Fibroblast of villous mesenchyme (primary cell): ENCODE measurements at regions not wholly inside any gene's neighbourhood (a gene's known extent, or its start where the extent isn't known, plus 50 kb on each side); places are given as distances from the start of the nearest gene placed in this dataset.

Experiments
- DNase-seq: peaks from one replicate; pipeline ENCODE4 v3.0.0-alpha.2; 2010; ENCODE audit warnings: low read depth
- H3K4me3 ChIP-seq: 2 replicates; pipeline ENCODE4 v1.5.1; 2011; ENCODE audit warnings: low read depth, mild to moderate bottlenecking, low read length
- TF ChIP-seq, protein P1 (sequence below): IDR thresholded peaks from 2 replicates; pipeline ENCODE4 v1.5.1; 2012; ENCODE audit warnings: low read depth, mild to moderate bottlenecking, low read length; ENCODE audit not compliant: insufficient read depth

DNA sequence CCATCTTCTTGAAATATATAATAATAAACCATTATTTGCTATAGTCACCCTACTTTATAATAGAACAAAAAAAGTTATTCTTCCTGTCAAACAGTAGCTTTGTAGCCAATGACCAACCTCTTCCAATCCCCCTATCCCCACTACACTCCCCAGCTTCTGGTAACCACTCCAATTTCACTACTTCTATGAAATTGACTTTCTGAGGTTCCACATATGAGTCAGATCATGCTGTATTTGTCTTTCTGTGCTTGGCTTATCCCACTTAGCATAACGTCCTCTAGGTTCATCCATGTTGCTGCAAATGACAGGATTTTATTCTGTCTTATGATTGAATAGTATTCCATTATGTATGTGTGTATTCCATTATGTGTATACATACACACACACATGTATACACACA lies 809.7 kb upstream of the NDST4 start:
- no peak for DNase-seq
- H3K4me3 ChIP-seq = no peak overlapping the region
- TF ChIP-seq, protein P1, sequence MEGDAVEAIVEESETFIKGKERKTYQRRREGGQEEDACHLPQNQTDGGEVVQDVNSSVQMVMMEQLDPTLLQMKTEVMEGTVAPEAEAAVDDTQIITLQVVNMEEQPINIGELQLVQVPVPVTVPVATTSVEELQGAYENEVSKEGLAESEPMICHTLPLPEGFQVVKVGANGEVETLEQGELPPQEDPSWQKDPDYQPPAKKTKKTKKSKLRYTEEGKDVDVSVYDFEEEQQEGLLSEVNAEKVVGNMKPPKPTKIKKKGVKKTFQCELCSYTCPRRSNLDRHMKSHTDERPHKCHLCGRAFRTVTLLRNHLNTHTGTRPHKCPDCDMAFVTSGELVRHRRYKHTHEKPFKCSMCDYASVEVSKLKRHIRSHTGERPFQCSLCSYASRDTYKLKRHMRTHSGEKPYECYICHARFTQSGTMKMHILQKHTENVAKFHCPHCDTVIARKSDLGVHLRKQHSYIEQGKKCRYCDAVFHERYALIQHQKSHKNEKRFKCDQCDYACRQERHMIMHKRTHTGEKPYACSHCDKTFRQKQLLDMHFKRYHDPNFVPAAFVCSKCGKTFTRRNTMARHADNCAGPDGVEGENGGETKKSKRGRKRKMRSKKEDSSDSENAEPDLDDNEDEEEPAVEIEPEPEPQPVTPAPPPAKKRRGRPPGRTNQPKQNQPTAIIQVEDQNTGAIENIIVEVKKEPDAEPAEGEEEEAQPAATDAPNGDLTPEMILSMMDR = no peak

DNA sequence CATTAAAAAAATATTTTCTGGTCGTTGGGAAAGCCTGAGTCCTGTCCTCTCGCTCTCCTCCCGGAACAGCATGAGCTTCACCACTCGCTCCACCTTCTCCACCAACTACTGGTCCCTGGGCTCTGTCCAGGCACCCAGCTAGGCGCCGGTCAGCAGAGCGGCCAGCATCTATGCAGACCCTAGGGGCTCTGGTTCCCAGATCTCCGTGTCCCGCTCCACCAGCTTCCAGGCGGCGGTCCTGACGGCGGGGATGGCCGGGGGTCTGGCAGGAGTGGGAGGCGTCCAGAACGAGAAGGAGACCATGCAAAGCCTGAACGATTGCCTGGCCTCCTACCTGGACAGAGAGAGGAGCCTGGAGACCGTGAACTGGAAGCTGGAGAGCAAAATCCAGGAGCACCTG lies 807.2 kb upstream of the NDST4 start:
- no peak overlapping the region for H3K4me3 ChIP-seq
- DNase-seq = no peak
- TF ChIP-seq, protein P1 = no peak

DNA sequence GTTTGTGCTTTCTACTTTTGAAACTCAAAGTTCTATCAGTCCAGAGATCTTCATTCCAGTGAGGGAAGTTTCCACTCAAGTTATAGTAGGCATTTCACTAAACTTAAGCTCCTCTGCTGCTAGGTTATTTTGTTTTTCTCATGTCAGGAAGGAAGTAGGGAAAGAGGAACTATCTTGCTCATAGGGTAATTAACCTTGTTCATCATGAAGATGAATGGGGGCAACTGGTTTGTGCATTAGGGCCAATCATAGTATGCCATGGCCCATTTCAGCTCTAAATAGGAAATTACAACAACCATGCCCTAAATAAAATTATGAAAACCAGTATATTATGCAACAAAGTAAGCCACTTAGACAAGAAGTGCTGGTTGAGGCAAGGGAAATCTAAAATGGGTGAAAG lies 804.7 kb upstream of the NDST4 start:
- TF ChIP-seq, protein P1 = no peak
- no peak overlapping the region for H3K4me3 ChIP-seq
- no peak for DNase-seq

DNA sequence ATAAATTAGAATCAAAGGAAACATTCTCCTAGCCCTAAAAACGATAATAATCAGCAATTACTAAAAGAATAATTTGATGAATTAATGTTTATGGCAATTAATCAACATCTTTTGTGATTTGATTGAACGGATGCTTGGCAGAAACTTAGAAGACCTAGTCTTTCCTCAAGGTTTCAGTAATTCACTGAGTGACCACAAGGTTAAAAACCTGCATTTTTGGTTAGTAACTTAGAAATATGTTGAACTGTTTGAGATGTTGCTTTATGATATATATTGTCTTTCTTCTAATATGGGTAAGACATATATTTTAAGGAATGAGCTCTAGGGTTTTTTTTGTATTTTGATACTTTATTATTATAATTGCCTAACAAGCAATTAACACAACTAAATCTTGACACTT lies 793.0 kb upstream of the NDST4 start:
- TF ChIP-seq, protein P1 = no peak
- no peak for DNase-seq
- H3K4me3 ChIP-seq = no peak overlapping the region

DNA sequence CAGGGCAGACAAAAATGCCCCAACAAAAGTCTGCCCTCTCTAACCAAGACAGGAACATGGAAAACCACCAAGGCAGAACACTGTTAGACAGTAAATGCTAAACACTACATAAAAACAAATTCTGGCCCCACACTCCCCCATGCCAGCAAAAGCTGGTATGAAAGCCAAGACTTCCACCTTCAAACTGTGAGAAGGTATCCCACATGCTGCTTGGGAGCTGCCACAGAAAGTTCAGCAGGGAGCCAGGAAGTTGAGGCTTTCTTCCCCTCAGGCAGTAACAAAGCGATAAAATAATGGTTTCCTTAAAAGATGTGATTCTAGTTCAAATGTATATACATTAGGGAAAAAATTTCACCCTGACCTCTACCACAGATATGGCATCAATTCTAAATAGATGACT lies 770.4 kb upstream of the NDST4 start:
- no peak for DNase-seq
- H3K4me3 ChIP-seq = no peak overlapping the region
- TF ChIP-seq, protein P1 = no peak

DNA sequence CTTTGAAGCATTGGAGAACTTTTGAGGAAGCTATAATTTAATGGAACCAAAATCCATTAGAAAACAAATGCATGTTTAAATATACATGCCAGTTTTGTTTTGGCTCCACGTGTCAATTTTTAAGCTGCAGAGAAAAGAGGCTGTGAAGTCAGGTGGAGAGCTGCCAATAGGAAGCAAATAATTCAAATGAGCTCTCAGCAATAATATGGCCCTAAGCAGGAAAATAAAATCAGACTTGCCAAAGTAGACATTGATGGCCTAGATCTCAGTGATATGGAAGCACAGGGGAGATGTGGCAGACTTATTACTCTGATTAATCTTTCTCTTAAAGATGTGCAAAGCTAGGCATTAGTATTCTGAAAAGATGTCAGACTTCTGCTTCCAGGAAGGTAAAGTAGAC lies 769.8 kb upstream of the NDST4 start:
- TF ChIP-seq, protein P1 = no peak
- H3K4me3 ChIP-seq = no peak overlapping the region
- DNase-seq = no peak

DNA sequence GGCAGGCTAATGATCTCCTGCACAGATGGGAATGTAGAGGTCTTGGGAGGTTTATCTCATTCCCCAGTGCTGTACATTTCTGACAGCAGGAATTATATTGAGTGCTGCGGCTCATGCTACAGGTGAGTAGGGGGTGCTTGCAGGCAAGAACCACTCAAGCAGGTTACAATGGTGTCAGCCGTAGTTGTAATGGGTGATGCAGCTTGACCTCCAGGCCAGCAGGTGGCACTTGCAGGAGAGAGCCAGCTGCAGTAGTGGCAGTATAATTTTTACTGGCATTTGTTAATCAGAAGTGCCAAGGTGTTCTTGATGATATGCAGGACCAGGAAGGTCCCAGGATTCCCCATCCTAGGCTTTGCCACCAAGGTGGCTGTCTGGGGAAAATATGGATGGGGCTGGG lies 759.6 kb upstream of the NDST4 start:
- DNase-seq = no peak
- TF ChIP-seq, protein P1 = no peak
- no peak overlapping the region for H3K4me3 ChIP-seq
